ENCODE measurements at regions not wholly inside any gene's neighbourhood (a gene's known extent, or its start where the extent isn't known, plus 50 kb on each side); places are given as distances from the start of the nearest gene placed in this dataset.

DNA sequence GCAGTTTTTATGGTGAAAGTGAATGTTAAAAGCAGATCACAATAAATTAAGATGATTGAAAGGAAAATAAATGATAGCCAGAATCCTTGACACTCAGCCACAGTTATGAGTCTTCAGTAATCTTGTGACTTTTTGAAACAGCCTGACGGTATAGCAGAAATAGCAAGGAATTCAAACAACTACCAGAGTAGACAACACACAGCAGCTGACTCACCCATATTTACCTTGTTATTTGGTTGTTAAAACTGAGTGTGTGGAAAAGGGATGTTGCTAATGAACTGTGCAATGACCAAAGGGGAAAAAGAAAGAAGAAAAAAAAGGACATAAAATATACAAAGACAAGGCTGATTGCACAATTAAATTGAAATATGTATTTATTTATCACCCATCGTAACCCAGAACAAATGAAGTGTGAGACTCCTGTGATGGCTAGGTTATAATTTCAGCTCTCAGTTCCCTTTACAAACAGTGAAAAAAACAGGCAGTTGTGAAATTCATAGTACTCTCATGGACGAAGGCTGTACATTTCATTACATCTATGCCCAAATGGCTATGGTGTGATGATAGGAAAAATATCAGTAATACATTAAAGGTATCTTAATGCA, 1023.0 kb upstream of the SORCS1 start:
- Histone ChIP-seq H3K4me3 (ENCODE audit: low read depth, low read length) (no peak overlapping the region), H3K4me1 (no peaks in the 10 kb centered on the region), H3K36me3 (ENCODE audit: control insufficient read depth, insufficient read depth, low read length) (no peaks in the 10 kb centered on the region), H3K27me3 (replicated peaks; ENCODE audit: control insufficient read depth, insufficient read depth, low read length) (no peaks in the 10 kb centered on the region), H3K9me3 (0 out of 2 replicates have a peak, but pooled peaks cover 3% of the 10 kb centered on the region)
- intact Hi-C loops (cut with micrococcal nuclease; ENCODE audit: unreplicated experiment) = no loop called here
- Mint-ChIP-seq H3K36me3 (ENCODE audit: insufficient read depth, unreplicated experiment) (no peaks in the 10 kb centered on the region), H3K4me1 (ENCODE audit: low read depth, unreplicated experiment) (no peaks in the 10 kb centered on the region), H3K27me3 (ENCODE audit: insufficient read depth, unreplicated experiment) (peaks cover 5% of the 10 kb centered on the region), H3K4me3 (ENCODE audit: unreplicated experiment) (no peak overlapping the region), H3K27ac (ENCODE audit: unreplicated experiment) (no peak overlapping the region), H3K9me3 (ENCODE audit: unreplicated experiment) (no peaks in the 10 kb centered on the region)
- TF ChIP-seq, protein P1, sequence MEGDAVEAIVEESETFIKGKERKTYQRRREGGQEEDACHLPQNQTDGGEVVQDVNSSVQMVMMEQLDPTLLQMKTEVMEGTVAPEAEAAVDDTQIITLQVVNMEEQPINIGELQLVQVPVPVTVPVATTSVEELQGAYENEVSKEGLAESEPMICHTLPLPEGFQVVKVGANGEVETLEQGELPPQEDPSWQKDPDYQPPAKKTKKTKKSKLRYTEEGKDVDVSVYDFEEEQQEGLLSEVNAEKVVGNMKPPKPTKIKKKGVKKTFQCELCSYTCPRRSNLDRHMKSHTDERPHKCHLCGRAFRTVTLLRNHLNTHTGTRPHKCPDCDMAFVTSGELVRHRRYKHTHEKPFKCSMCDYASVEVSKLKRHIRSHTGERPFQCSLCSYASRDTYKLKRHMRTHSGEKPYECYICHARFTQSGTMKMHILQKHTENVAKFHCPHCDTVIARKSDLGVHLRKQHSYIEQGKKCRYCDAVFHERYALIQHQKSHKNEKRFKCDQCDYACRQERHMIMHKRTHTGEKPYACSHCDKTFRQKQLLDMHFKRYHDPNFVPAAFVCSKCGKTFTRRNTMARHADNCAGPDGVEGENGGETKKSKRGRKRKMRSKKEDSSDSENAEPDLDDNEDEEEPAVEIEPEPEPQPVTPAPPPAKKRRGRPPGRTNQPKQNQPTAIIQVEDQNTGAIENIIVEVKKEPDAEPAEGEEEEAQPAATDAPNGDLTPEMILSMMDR (IDR thresholded peaks at IDR 0.05; ENCODE audit: insufficient read depth in 1 of 2, low read depth in 1 of 2, low read length in 1 of 2, severe bottlenecking in 1 of 2, unreplicated experiment in 1 of 2) = no peak
- BruUV-seq (replicated peaks) = no TSS peak
- CTCF ChIA-PET = no interaction called here
- POLR2A ChIA-PET = no interaction called here
- DNase-seq = no peak

DNA sequence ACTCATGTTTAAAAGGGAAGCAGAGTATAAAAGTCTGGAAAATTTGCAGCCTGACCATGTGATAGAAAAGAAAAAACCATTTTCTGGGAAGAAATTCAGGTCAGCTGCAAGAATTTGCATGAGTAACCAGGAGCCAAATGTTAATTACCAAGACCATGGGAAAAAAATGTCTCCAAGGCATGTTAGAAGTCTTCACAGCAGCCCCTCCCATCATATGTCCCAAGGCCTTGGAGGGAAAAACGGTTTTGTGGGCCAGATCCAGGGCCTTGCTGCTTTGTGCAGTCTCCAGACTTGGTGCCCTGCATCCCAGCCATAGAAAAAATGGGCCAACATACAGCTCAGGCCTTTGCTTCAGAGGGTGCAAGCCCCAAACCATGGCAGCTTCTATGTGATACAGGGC, 1019.6 kb upstream of the SORCS1 start:
- Histone ChIP-seq H3K9me3 (no peaks in the 10 kb centered on the region), H3K4me3 (ENCODE audit: low read depth, low read length) (no peak overlapping the region), H3K4me1 (no peaks in the 10 kb centered on the region), H3K27me3 (replicated peaks; ENCODE audit: control insufficient read depth, insufficient read depth, low read length) (no peaks in the 10 kb centered on the region), H3K36me3 (ENCODE audit: control insufficient read depth, insufficient read depth, low read length) (no peaks in the 10 kb centered on the region)
- TF ChIP-seq, protein P1 (IDR thresholded peaks at IDR 0.05; ENCODE audit: insufficient read depth in 1 of 2, low read depth in 1 of 2, low read length in 1 of 2, severe bottlenecking in 1 of 2, unreplicated experiment in 1 of 2) = no peak
- intact Hi-C loops (cut with micrococcal nuclease; ENCODE audit: unreplicated experiment) = no loop called here
- peaks cover 5% of the 10 kb centered on the region for H3K27me3 Mint-ChIP-seq (ENCODE audit: insufficient read depth, unreplicated experiment)
- H3K36me3 Mint-ChIP-seq (ENCODE audit: insufficient read depth, unreplicated experiment) = no peaks in the 10 kb centered on the region
- no peak overlapping the region for H3K27ac Mint-ChIP-seq (ENCODE audit: unreplicated experiment)
- ChIA-PET CTCF (no interaction called here), POLR2A (no interaction called here)
- DNase-seq = no peak
- BruUV-seq (replicated peaks) = no TSS peak
- no peaks in the 10 kb centered on the region for H3K4me1 Mint-ChIP-seq (ENCODE audit: low read depth, unreplicated experiment)
- H3K4me3 Mint-ChIP-seq (ENCODE audit: unreplicated experiment) = no peak overlapping the region
- H3K9me3 Mint-ChIP-seq (ENCODE audit: unreplicated experiment) = no peaks in the 10 kb centered on the region

DNA sequence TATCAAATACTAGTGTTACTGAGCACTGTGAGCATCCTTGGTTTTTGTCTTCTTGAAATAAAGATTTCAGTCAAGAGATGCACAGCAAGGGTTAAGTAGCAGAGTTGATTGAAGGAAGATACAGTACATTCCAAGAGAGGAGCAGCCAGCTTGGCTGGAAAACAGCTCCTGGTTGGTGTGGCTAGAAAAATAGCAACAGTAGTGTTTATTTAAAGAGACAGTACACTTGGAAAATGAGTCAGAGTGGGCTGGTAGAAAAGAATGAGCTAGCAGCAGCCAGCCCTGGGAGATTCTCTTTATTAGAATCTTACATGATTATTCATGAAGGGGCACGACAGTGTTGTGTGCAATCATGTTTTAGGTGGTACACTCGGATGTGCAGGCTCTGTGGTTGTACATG, 1016.4 kb upstream of the SORCS1 start:
- Histone ChIP-seq H3K4me3 (ENCODE audit: low read depth, low read length) (no peak overlapping the region), H3K4me1 (no peaks in the 10 kb centered on the region), H3K27me3 (replicated peaks; ENCODE audit: control insufficient read depth, insufficient read depth, low read length) (no peaks in the 10 kb centered on the region), H3K9me3 (no peaks in the 10 kb centered on the region; the same call in 1 of the 2 replicates), H3K36me3 (ENCODE audit: control insufficient read depth, insufficient read depth, low read length) (no peaks in the 10 kb centered on the region)
- no peaks in the 10 kb centered on the region for H3K36me3 Mint-ChIP-seq (ENCODE audit: insufficient read depth, unreplicated experiment)
- H3K4me1 Mint-ChIP-seq (ENCODE audit: low read depth, unreplicated experiment) = no peaks in the 10 kb centered on the region
- ChIA-PET CTCF (no interaction called here), POLR2A (no interaction called here)
- H3K27ac Mint-ChIP-seq (ENCODE audit: unreplicated experiment) = no peak overlapping the region
- no peak overlapping the region for H3K4me3 Mint-ChIP-seq (ENCODE audit: unreplicated experiment)
- no peaks in the 10 kb centered on the region for H3K9me3 Mint-ChIP-seq (ENCODE audit: unreplicated experiment)
- intact Hi-C loops (cut with micrococcal nuclease; ENCODE audit: unreplicated experiment) = no loop called here
- H3K27me3 Mint-ChIP-seq (ENCODE audit: insufficient read depth, unreplicated experiment) = peaks cover 5% of the 10 kb centered on the region
- BruUV-seq (replicated peaks) = no TSS peak
- DNase-seq = no peak
- TF ChIP-seq, protein P1 (IDR thresholded peaks at IDR 0.05; ENCODE audit: insufficient read depth in 1 of 2, low read depth in 1 of 2, low read length in 1 of 2, severe bottlenecking in 1 of 2, unreplicated experiment in 1 of 2) = no peak
